Keratinocyte (primary cell): ENCODE measurements at regions not wholly inside any gene's neighbourhood (a gene's known extent, or its start where the extent isn't known, plus 50 kb on each side); places are given as distances from the start of the nearest gene placed in this dataset.
"Not testable (repeated sequence)": the region's sequence is repeated elsewhere in the genome, so short reads cannot be mapped to it uniquely, and the experiment has no call there.

Experiments
- DNase-seq: peaks from one replicate; pipeline ENCODE4 v3.0.0-alpha.2; 2011; ENCODE audit warnings: low read depth, missing footprints, low spot score
- FAIRE-seq: peaks from 2 replicates; lab custom pipeline; 2011; peaks lifted over from hg19 to GRCh38; lab: Jason Lieb, UNC
- H2AFZ ChIP-seq: 2 replicates; pipeline ENCODE4 v1.6.0; 2012; ENCODE audit warnings: low read length, control low read depth, inconsistent platforms; ENCODE audit not compliant: control insufficient read depth
- H3K27ac ChIP-seq: 2 replicates; pipeline ENCODE4 v1.5.1; 2011; ENCODE audit warnings: low read length; ENCODE audit not compliant: control insufficient read depth, insufficient read depth
- H3K27me3 ChIP-seq: 3 replicates; pipeline ENCODE4 v1.6.0; 2011; ENCODE audit warnings: low read length; ENCODE audit not compliant: control insufficient read depth, insufficient read depth; ENCODE audit errors: extremely low read depth
- H3K36me3 ChIP-seq, 2 experiments: 2 replicates in 1 of 2; 3 replicates in 1 of 2; pipeline ENCODE4 v1.5.1; 2011; ENCODE audit warnings: low read length in 2 of 2, mild to moderate bottlenecking in 1 of 2; ENCODE audit not compliant: control insufficient read depth in 2 of 2, insufficient read depth in 2 of 2; ENCODE audit errors: extremely low read depth in 1 of 2
- H3K4me1 ChIP-seq: 3 replicates; pipeline ENCODE4 v1.5.1; 2011; ENCODE audit warnings: low read length; ENCODE audit not compliant: control insufficient read depth, insufficient read depth; ENCODE audit errors: extremely low read depth
- H3K4me2 ChIP-seq: 3 replicates; pipeline ENCODE4 v1.6.0; 2011; ENCODE audit warnings: low read depth, low read length; ENCODE audit not compliant: control insufficient read depth, insufficient read depth; ENCODE audit errors: extremely low read depth
- H3K4me3 ChIP-seq, 3 experiments: fragments of 200-600 bp in 1 of 3; sonication (generic) in 1 of 3; 2 replicates in 2 of 3; 3 replicates in 1 of 3; pipeline ENCODE4 v1.5.1; 2011 to 2016; ENCODE audit warnings: low read length in 3 of 3, mild to moderate bottlenecking in 3 of 3, control low read depth in 2 of 3, inconsistent platforms in 1 of 3, low read depth in 1 of 3, mixed read lengths in 1 of 3, mixed run types in 1 of 3, moderate library complexity in 1 of 3; ENCODE audit not compliant: control insufficient read depth in 2 of 3, insufficient read depth in 2 of 3; ENCODE audit errors: extremely low read depth in 1 of 3
- H3K79me2 ChIP-seq: 2 replicates; pipeline ENCODE4 v1.6.0; 2012; ENCODE audit warnings: low read length; ENCODE audit not compliant: control insufficient read depth, insufficient read depth
- H3K9ac ChIP-seq: 3 replicates; pipeline ENCODE4 v1.6.0; 2011; ENCODE audit warnings: low read length; ENCODE audit not compliant: control insufficient read depth, insufficient read depth; ENCODE audit errors: extremely low read depth
- H3K9me1 ChIP-seq: 3 replicates; pipeline ENCODE4 v1.6.0; 2011; ENCODE audit warnings: low read length; ENCODE audit not compliant: control insufficient read depth, insufficient read depth; ENCODE audit errors: extremely low read depth
- H3K9me3 ChIP-seq: 2 replicates; pipeline ENCODE4 v1.5.1; 2012; ENCODE audit warnings: low read depth, low read length; ENCODE audit not compliant: control insufficient read depth
- H4K20me1 ChIP-seq: 3 replicates; pipeline ENCODE4 v1.6.0; 2011; ENCODE audit warnings: low read length; ENCODE audit not compliant: control insufficient read depth, insufficient read depth; ENCODE audit errors: extremely low read depth
- EZH2 ChIP-seq: IDR thresholded peaks from one replicate; pipeline ENCODE4 v1.6.1; 2012; ENCODE audit warnings: inconsistent platforms, mild to moderate bottlenecking, low read length, moderate library complexity
- dilution Hi-C: fragments of 300-500 bp; cut with MboI; formaldehyde crosslinking; loops from one replicate; pipeline ENCODE4 v1.7.0; 2020; ENCODE audit warnings: low sequenced_read_pairs; ENCODE audit not compliant: extremely low pct_ligation_motif_present
- TF ChIP-seq, protein P1 (sequence below), 3 experiments: IDR thresholded peaks in 1 of 3; conservative IDR thresholded peaks in 1 of 3; optimal IDR thresholded peaks in 1 of 3; 2 replicates in 2 of 3; 3 replicates in 1 of 3; pipeline versions ENCODE3 to v1.5.1; 2011; ENCODE audit warnings: low read length in 3 of 3, mild to moderate bottlenecking in 3 of 3, moderate library complexity in 2 of 3, control low read depth in 1 of 3, inconsistent platforms in 1 of 3; ENCODE audit not compliant: insufficient read depth in 2 of 3; ENCODE audit errors: extremely low read depth in 1 of 3

DNA sequence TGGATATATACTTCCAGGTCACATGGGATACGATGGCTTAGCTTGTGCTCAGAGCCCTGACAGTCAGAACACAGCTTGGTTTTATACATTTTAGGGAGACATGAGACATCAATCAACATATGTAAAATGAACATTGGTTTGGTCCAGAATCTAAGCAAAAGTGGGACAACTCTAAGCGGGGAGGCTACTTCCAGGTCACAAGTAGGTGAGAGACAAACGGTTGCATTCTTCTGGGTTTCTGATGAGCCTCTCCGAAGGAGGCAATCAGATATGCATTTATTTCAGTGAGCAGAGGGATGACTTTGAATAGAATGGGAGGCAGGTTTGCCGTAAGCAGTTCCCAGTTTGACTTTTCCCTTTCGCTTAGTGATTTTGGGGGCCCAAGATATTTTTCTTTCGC lies 250.1 kb upstream of the DIO3 start:
- H3K9me1 ChIP-seq, H3K4me1 ChIP-seq, H2AFZ ChIP-seq, H3K27me3 ChIP-seq, H3K79me2 ChIP-seq, H3K36me3 ChIP-seq, H3K4me3 ChIP-seq, H3K27ac ChIP-seq, H3K9me3 ChIP-seq, dilution Hi-C loops, H3K4me2 ChIP-seq, DNase-seq, FAIRE-seq, H3K9ac ChIP-seq, H4K20me1 ChIP-seq: not testable (repeated sequence)

DNA sequence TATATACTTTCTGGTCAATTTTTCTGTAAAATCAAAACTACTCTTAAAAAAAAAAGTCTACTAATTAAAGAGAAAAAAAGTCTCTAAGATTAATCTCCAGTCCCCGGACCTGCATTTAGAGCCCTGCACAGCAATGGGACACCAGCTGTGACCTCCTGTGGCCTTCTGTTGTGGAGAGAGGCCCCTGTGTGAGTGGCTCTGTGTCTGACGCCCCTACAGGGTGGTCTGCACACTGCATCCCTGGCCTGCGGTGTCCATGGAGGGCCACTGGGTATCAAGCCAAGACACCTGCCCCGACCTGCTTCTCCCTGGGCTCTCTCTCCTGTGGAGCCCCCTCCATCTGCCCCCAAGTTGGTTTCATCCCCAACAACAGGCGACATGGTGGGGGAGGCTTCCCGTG lies 248.0 kb upstream of the DIO3 start:
- Histone ChIP-seq H3K27ac (no peak overlapping the region), H3K4me2 (no peak overlapping the region), H3K36me3 (no peaks in the 10 kb centered on the region), H4K20me1 (no peaks in the 10 kb centered on the region), H3K4me1 (no peaks in the 10 kb centered on the region), H3K9ac (no peak overlapping the region), H3K9me1 (no peaks in the 10 kb centered on the region), H3K79me2 (no peaks in the 10 kb centered on the region), H3K4me3 (no peak overlapping the region), H2AFZ (no peak overlapping the region), H3K9me3 (peaks cover 3% of the 10 kb centered on the region), H3K27me3 (no peaks in the 10 kb centered on the region)
- TF ChIP-seq EZH2: no peak
- TF ChIP-seq, protein P1, sequence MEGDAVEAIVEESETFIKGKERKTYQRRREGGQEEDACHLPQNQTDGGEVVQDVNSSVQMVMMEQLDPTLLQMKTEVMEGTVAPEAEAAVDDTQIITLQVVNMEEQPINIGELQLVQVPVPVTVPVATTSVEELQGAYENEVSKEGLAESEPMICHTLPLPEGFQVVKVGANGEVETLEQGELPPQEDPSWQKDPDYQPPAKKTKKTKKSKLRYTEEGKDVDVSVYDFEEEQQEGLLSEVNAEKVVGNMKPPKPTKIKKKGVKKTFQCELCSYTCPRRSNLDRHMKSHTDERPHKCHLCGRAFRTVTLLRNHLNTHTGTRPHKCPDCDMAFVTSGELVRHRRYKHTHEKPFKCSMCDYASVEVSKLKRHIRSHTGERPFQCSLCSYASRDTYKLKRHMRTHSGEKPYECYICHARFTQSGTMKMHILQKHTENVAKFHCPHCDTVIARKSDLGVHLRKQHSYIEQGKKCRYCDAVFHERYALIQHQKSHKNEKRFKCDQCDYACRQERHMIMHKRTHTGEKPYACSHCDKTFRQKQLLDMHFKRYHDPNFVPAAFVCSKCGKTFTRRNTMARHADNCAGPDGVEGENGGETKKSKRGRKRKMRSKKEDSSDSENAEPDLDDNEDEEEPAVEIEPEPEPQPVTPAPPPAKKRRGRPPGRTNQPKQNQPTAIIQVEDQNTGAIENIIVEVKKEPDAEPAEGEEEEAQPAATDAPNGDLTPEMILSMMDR (optimal IDR thresholded peaks at IDR 0.05 in 1 of 3, IDR thresholded peaks at IDR 0.05 in 1 of 3, conservative IDR thresholded peaks at IDR 0.05 in 1 of 3; ENCODE audit: extremely low read depth in 1 of 3, insufficient read depth in 2 of 3, low read length in 3 of 3): no peak
- dilution Hi-C loops: no loop called here
- FAIRE-seq (no peak), DNase-seq (no peak)

DNA sequence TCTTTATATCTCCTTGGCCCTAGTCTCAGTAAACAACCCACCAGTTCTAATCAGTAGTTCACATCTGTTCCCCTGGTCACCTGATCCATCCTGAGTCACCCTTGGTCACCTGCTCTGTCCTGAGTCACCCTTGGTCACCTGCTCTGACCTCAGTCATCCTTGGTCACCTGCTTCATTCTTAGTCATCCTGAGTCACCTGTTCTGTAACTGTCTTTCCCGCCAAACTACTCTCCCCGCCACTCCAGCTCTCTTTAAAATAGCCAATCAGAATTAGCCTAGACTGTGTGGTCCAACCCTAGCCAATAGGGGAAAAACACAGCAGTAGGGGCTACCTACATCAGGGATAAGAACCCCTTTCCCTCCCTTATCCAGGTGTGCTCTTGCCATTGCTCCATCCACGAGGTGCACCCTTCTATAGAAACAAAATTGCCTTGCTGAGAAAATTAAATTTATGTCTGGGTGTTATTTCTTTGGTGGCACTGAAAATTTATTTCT lies 245.4 kb upstream of the DIO3 start:
- no peak for DNase-seq

More for the DNA sequence above, 245.4 kb upstream of the DIO3 start:
- no peak overlapping the region for H3K4me3 ChIP-seq
- no peaks in the 10 kb centered on the region for H3K9me1 ChIP-seq
- no peaks in the 10 kb centered on the region for H3K36me3 ChIP-seq
- no peak overlapping the region for H3K27ac ChIP-seq
- dilution Hi-C loops: no loop called here
- H3K4me2 ChIP-seq: no peak overlapping the region
- H3K4me1 ChIP-seq: no peaks in the 10 kb centered on the region
- no peaks in the 10 kb centered on the region for H3K27me3 ChIP-seq
- H3K9me3 ChIP-seq: peaks cover 3% of the 10 kb centered on the region
- TF ChIP-seq, protein P1 (optimal IDR thresholded peaks at IDR 0.05 in 1 of 3, IDR thresholded peaks at IDR 0.05 in 1 of 3, conservative IDR thresholded peaks at IDR 0.05 in 1 of 3; ENCODE audit: extremely low read depth in 1 of 3, insufficient read depth in 2 of 3, low read length in 3 of 3): no peak
- no peak for TF ChIP-seq EZH2
- no peak overlapping the region for H2AFZ ChIP-seq
- no peak overlapping the region for H3K9ac ChIP-seq
- no peak for FAIRE-seq
- no peaks in the 10 kb centered on the region for H3K79me2 ChIP-seq
- H4K20me1 ChIP-seq: no peaks in the 10 kb centered on the region
